ENCODE measurements at regions not wholly inside any gene's neighbourhood (a gene's known extent, or its start where the extent isn't known, plus 50 kb on each side); places are given as distances from the start of the nearest gene placed in this dataset.

DNA sequence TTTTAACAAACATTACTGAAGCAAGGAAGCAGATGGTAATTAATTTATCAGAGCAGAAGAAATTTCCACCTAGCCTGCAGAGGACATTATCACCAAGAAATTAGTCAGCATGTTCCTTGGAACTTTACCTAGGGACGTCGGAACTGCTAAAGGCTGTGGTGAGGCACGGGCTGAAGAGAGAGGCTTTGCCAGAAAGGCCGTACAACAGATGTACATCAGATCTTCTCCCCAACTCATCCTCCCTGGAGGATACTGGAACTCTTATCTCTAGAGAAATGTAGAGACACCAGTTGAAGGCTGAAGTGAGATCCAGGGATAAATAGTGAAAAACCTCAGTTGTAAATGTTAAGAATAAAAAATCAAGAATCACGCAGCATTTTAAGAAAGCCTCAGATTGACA is 257.1 kb downstream of the SAMD5 start:
- DNase-seq = no peak

DNA sequence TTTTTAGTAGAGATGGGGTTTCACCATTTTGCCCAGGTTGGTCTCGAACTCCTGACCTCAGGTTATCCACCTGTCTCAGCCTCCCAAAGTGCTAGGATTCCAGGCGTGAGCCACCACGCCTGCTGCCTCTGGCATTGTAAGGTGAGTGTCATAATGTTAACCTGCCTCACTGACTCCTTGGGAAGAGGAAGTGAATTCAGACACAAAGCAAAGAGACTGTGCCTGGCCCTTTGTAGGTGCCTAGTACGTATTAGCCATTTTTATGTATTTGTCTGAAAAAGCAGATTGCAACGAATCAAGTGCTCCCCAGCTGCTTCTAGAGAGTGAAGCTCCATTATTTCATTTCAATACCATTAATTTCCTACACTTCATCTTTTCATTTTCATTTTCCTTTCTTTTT is 260.5 kb downstream of the SAMD5 start:
- no peak for DNase-seq

- DNase-seq = no peak
Measured at GRCh38 chr6:147769496-147770087, 261.1 kb downstream of the SAMD5 start.

GRCh38 chr6:147770221-147770620 is 261.7 kb downstream of the SAMD5 start:
- DNase-seq = no peak

- no peak for DNase-seq
Measured at GRCh38 chr6:147772724-147773123, 264.2 kb downstream of the SAMD5 start.

GRCh38 chr6:147774856-147775255 is 266.4 kb downstream of the SAMD5 start:
- no peak for DNase-seq

DNA sequence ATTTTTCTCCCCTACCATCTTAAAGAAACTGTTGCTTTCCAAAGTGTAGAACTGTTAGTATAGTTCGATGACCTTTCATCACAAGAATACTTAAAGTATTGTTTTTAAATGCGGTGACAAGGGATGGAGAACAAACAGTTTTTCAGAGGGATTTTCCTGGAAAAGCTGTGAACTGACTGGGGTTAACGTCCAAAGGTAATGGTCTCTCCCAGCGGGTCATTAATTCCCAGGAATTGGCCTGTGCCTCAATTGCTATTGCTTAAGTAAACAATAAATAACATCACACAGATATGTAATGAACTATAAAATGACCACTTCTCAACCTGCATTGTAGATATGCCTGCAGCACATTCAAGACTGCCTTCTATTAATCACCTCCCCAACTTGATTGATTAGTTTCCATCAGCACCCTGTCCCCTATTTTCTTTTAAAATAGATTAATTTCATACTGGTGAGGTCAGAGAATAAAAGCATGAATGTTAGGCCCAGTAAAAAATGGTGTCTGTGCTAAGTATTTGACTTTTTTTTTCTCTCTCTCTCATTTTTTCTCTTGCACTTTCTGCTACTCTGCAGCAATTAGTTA is 268.2 kb downstream of the SAMD5 start:
- no peak for DNase-seq

DNA sequence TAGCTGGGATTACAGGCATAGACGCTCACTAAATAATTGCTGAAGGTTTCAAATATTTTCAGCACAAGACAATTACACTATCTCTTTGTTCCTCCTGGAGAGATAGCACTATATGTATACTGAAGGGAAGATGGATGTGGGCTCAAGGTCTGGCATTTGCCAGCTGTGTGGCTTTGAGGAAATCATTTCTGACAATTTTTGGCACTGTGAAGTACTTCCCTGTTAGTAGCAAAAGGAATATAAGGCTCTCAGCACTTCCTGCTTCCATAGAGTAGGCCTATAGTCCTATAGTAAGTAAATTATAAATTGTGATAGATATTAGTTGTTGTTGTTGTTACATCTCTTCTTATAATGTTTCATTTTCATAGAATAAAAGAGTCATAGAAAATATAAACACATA is 271.1 kb downstream of the SAMD5 start:
- DNase-seq = no peak

GRCh38 chr6:147782302-147782701 is 273.8 kb downstream of the SAMD5 start:
- DNase-seq = no peak

- no peak for DNase-seq
Measured at GRCh38 chr6:147784371-147784770, 275.9 kb downstream of the SAMD5 start.

- no peak for DNase-seq
Measured at GRCh38 chr6:147787417-147787816, 278.9 kb downstream of the SAMD5 start.

DNA sequence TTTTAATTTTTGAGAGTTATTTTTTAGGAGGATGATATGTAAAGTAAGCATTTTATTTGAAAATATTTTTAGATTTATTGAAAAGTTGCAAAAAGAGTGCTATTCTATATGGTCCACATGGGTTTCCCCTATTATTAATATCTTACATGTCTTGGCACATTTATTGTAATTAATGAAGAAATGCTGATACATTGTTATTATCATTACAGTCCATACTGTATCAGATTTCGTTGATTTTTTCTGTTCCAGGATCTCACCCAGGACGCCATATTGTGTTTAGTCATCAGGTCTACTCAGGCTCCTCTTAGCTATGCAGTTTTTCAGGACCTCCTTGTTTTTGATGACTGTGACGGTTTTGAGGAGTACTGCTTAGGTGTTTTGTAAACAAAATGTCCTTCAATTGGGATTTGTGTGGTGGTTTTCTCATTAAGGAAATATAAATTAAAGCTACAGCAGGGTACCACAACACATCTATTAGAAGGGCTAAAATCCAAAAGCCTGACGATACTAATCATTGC is 281.0 kb downstream of the SAMD5 start:
- DNase-seq = no peak

GRCh38 chr6:147793871-147794643 is 285.6 kb downstream of the SAMD5 start:
- DNase-seq = no peak

DNA sequence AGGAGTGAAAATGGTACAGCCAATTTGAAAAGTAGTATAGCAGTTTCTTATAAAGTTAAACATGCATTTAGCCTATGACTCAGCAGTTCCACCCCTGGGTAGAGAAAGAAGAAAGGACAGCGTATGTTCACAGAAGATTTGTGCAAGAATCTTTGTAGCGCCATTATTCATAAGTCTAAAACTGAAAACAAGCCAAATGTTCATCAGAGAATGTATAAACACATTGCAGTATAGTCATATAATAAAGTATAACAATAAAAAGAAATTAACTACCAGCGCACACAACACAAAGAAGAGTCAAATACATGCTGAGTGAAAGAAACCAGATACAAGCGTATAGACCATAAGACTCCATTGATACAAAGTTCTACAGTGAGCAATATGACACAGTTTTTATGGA is 294.0 kb downstream of the SAMD5 start:
- no peak for DNase-seq

- DNase-seq = no peak
Measured at GRCh38 chr6:147805155-147805554, 296.7 kb downstream of the SAMD5 start.

DNA sequence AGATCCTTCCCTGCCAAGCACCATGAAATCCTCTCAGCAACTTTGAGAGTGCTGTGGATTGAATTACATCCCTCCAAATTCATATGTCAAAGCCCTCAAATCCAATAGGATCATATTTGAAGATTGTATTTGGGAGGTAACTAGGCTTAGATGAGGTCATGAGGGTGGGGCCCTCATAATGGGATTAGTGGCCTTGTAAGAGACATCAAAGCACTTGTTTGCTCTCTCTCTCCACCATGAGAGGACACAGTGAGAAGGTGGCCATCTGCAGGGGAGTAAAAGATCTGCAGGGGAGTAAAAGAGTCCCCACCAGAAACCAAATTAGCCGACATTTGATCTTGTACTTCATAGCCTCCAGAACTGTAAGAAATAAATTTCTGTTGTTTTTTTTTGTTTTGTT is 298.2 kb downstream of the SAMD5 start:
- no peak for DNase-seq

DNA sequence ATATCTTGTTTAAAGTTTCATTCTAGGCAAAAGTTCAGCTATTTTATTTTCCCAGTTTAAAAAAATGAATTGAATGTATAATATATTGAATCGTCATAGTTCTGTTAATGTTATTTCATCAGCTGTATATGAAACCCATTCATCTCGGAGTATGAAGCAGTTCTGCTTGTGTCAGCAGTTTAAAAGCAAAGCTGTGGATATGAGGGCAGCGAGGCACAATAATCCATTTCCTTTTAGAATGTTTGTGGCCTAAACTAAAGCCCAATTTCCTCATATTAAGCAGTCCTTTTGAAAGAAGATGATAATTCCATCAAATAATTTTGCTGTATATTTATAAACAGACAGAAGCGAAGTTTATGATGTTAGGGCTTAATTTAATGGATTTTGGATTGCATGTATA is 300.1 kb downstream of the SAMD5 start:
- DNase-seq = no peak

- no peak for DNase-seq
Measured at GRCh38 chr6:147811913-147812629, 303.6 kb downstream of the SAMD5 start.

DNA sequence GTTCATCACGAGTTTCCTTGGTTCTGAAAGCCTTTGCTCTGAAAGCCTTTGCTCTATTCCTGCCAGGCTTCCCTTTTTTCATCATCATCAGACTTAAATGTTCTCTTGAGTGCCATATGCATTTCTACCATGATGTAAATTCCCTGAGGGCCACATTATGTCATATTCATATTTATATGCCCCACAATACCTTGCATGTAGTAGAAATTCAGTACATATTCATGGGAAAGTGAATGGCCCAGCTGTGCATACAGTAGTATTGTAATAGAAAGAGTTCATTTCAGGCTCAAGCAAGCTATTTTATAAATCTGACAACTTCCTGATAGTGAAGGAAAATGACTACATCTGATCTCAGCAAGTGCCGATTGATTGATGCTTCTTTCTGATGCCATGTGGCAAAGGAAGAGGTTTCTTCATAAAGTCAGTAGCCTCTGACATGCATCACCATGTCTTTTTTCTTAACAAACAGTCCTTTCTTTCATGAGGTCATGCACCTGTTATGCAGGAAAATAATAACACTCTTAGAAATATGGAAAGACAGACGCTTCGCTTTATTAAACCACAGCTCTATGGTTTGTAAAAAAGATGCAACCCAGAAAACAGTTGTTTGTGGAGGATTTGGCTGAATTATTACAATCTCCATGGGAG is 308.7 kb downstream of the SAMD5 start:
- DNase-seq = no peak

DNA sequence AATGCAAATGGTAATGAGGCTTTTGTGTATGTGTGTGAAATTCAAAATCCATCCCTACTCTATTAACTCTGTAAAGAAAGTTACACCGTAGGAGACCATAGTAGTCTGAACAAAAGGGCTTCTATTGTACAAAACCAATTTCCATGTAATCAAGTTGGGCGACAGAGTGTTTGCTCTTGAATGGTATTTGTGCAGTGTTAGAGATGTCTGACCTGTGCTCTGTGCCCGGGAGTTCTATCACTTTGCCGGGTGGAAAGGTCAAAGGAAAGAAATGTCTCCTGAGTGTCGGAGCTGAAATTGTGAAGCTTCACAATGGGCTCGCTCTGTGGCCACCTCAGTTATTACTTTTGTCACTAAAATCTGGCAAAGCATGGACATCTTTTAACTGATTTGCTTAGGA is 312.0 kb downstream of the SAMD5 start:
- DNase-seq = no peak

DNA sequence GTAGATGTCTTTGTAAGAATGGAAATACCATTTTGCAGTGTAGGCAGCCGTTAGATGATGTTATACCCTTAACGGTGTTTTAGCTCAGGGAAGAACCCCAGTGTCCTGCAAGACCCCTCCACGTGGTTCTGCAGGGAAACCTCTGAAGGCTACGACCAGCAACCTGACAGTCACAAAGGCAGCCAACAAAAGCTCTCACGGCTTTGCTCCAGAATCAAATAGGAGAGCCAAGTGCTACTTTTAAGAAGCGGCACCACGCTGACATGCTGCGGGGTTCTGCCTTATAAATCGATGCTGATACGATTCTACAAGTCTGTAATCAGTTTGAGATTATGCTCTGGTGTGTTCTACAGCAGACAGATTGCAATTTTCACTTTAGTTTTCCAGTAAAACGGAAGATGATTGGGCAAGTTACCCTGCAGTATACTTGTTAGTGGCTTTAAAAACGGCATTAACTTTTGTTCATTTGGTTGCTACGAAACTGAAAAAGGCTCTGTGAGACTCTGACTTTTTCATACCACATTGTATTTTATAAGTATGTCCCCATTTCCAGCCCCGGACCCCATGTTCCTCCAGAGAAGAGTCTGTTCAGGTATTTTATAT is 312.9 kb downstream of the SAMD5 start:
- DNase-seq = no peak

- DNase-seq = no peak
Measured at GRCh38 chr6:147823936-147824335, 315.4 kb downstream of the SAMD5 start.

DNA sequence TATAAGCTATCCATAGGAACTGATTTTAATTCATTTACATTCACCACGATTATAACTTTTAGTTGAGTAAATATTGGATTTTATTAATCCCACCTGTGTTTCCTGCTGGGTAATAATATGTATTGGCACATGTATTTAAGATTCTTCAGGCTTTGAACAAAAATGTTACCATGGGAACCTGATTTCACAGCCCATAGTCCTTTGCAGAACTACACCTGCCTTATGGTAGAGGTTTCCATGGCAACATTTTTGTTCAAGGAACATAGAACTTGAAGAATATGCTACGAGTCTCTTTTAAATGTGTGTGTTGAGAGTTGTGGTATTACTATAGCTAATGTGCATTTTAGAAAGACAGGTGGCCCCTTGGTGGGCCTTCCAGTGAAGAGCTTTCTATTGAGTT is 317.4 kb downstream of the SAMD5 start:
- no peak for DNase-seq

Data from SIG-M5 (cell line).